ENCODE measurements at regions not wholly inside any gene's neighbourhood (a gene's known extent, or its start where the extent isn't known, plus 50 kb on each side); places are given as distances from the start of the nearest gene placed in this dataset.

- ATAC-seq, result no peak
- Histone ChIP-seq H4K20me1 (ENCODE audit: insufficient read depth) (no peaks in the 10 kb centered on the region), H3K4me3 (replicated peaks in 1 of 2; ENCODE audit: low read depth in 1 of 2, low read length in 2 of 2) (no peak overlapping the region), H2AFZ (ENCODE audit: low read depth, low read length, poor library complexity, severe bottlenecking) (no peak overlapping the region), H3K27ac (ENCODE audit: low read depth, low read length) (no peak overlapping the region), H3K36me3 (ENCODE audit: control insufficient read depth in 1 of 2, insufficient read depth in 2 of 2, low read length in 2 of 2) (no peaks in the 10 kb centered on the region), H3K9ac (ENCODE audit: low read length) (no peak overlapping the region), H3K9me2 (ENCODE audit: insufficient read depth) (no peaks in the 10 kb centered on the region), H3K27me3 (ENCODE audit: insufficient read depth, low read length) (peaks cover 28% of the 10 kb centered on the region; the same call in 1 of the 2 replicates), H3K79me2 (ENCODE audit: insufficient read depth, low read length) (no peaks in the 10 kb centered on the region), H3K9me3 (ENCODE audit: control insufficient read depth in 1 of 2, insufficient read depth in 1 of 2, low read depth in 1 of 2, low read length in 2 of 2) (no peaks in the 10 kb centered on the region), H3K4me2 (ENCODE audit: low read length) (no peak overlapping the region), H3K4me1 (ENCODE audit: control insufficient read depth in 1 of 2, insufficient read depth in 2 of 2, low read length in 2 of 2) (peaks cover 0 to 10% of the 10 kb centered on the region in 2 experiments; a peak in 2 of 4 replicates)
- CTCF ChIA-PET, result no interaction called here
- TF ChIP-seq MAX (IDR thresholded peaks at IDR 0.05), result no peak
- no peak for TF ChIP-seq ATF3 (IDR thresholded peaks at IDR 0.05)
- TF ChIP-seq CBX3 (IDR thresholded peaks at IDR 0.05; ENCODE audit: low read depth), result no peak
- no peak for TF ChIP-seq REST (IDR thresholded peaks at IDR 0.05; ENCODE audit: low read depth)
- no peak for TF ChIP-seq ZNF274 (IDR thresholded peaks at IDR 0.05; ENCODE audit: low read depth, low read length)
- TF ChIP-seq ELF1 (IDR thresholded peaks at IDR 0.05; ENCODE audit: borderline replicate concordance, low read depth), result no peak
- TF ChIP-seq SIN3A (IDR thresholded peaks at IDR 0.05; ENCODE audit: low read depth), result no peak
- no peak for TF ChIP-seq JUND (IDR thresholded peaks at IDR 0.05)
- TF ChIP-seq CEBPB (IDR thresholded peaks at IDR 0.05; ENCODE audit: low read depth), result no peak
- no peak for TF ChIP-seq EZH2 (IDR thresholded peaks at IDR 0.05)
- no peak for DNase-seq (ENCODE audit: low read depth, low spot score)
- intact Hi-C loops (cut with micrococcal nuclease), result no loop called here
- RAD21 ChIA-PET (ENCODE audit: low non-redundant PET in 1 of 2, low total read pairs in 2 of 2, uncharacterized antibody in 2 of 2, unreplicated experiment in 2 of 2), result no interaction called here
- POLR2A ChIA-PET, result no interaction called here
- BruUV-seq (replicated peaks), result no TSS peak
These were observed 60.8 kb upstream of the IRX4 start for GRCh38 chr5:1943481-1943880.

All from HCT116 (cell line).